ENCODE measurements at regions not wholly inside any gene's neighbourhood (a gene's known extent, or its start where the extent isn't known, plus 50 kb on each side); places are given as distances from the start of the nearest gene placed in this dataset.

- Histone ChIP-seq H2AFZ (ENCODE audit: low read depth, low read length) (no peak overlapping the region), H2BK15ac (ENCODE audit: low read depth, poor library complexity, severe bottlenecking) (no peak overlapping the region), H3K18ac (ENCODE audit: low read depth in 1 of 2, low read length in 2 of 2) (no peak overlapping the region), H2AK5ac (ENCODE audit: low read length, severe bottlenecking) (no peak overlapping the region), H4K91ac (ENCODE audit: low read length) (no peak overlapping the region), H3K27me3 (ENCODE audit: control insufficient read depth in 1 of 2, insufficient read depth in 1 of 2, low read length in 2 of 2) (no peaks in the 10 kb centered on the region), H3K23ac (ENCODE audit: low read length in 2 of 2) (no peak overlapping the region), H3K9me3 (ENCODE audit: control insufficient read depth, low read length) (peaks cover 4% of the 10 kb centered on the region), H3K36me3 (ENCODE audit: control insufficient read depth in 1 of 2, insufficient read depth in 2 of 2, low read depth in 1 of 2, low read length in 2 of 2) (no peaks in the 10 kb centered on the region), H3K27ac (ENCODE audit: low read length, poor library complexity, severe bottlenecking) (no peak overlapping the region), H2BK120ac (ENCODE audit: low read depth, low read length) (no peak overlapping the region), H3K9ac (ENCODE audit: low read length) (no peak overlapping the region), H3K14ac (ENCODE audit: low read length in 2 of 2) (no peak overlapping the region), H3K4me2 (ENCODE audit: low read length, poor library complexity, severe bottlenecking) (no peak overlapping the region), H2BK5ac (ENCODE audit: low read depth, low read length, poor library complexity, severe bottlenecking) (no peak overlapping the region), H2BK12ac (ENCODE audit: low read length in 2 of 2) (no peak overlapping the region), H3K4me1 (ENCODE audit: control insufficient read depth, insufficient read depth, low read depth, low read length) (no peaks in the 10 kb centered on the region), H4K8ac (ENCODE audit: low read length) (no peak overlapping the region), H3K79me1 (replicated peaks; ENCODE audit: low read length, poor library complexity, severe bottlenecking) (no peaks in the 10 kb centered on the region), H3K4ac (ENCODE audit: low read depth in 1 of 2, low read length in 2 of 2) (no peak overlapping the region), H3K4me3 (ENCODE audit: insufficient read depth in 1 of 2, low read depth in 1 of 2, low read length in 2 of 2) (no peak overlapping the region)
- DNase-seq, result no peak
- 29% methylated on average over 1 of the region's 2 CpGs for WGBS
These were observed 838.2 kb upstream of the RGS18 start for GRCh38 chr1:191320062-191320461.

- Histone ChIP-seq H2BK5ac (ENCODE audit: low read depth, low read length, poor library complexity, severe bottlenecking) (no peak overlapping the region), H2BK15ac (ENCODE audit: low read depth, poor library complexity, severe bottlenecking) (no peak overlapping the region), H2BK120ac (ENCODE audit: low read depth, low read length) (no peak overlapping the region), H3K9me3 (ENCODE audit: control insufficient read depth, low read length) (peaks cover 5% of the 10 kb centered on the region), H3K9ac (ENCODE audit: low read length) (no peak overlapping the region), H3K4me1 (ENCODE audit: control insufficient read depth, insufficient read depth, low read depth, low read length) (no peaks in the 10 kb centered on the region), H3K27me3 (ENCODE audit: control insufficient read depth in 1 of 2, insufficient read depth in 1 of 2, low read length in 2 of 2) (no peaks in the 10 kb centered on the region), H3K23ac (ENCODE audit: low read length in 2 of 2) (no peak overlapping the region), H3K4me2 (ENCODE audit: low read length, poor library complexity, severe bottlenecking) (no peak overlapping the region), H3K4me3 (ENCODE audit: insufficient read depth in 1 of 2, low read depth in 1 of 2, low read length in 2 of 2) (no peak overlapping the region), H4K8ac (ENCODE audit: low read length) (no peak overlapping the region), H3K18ac (ENCODE audit: low read depth in 1 of 2, low read length in 2 of 2) (no peak overlapping the region), H3K14ac (ENCODE audit: low read length in 2 of 2) (no peak overlapping the region), H2AK5ac (ENCODE audit: low read length, severe bottlenecking) (no peak overlapping the region), H3K36me3 (ENCODE audit: control insufficient read depth in 1 of 2, insufficient read depth in 2 of 2, low read depth in 1 of 2, low read length in 2 of 2) (no peaks in the 10 kb centered on the region), H3K79me1 (replicated peaks; ENCODE audit: low read length, poor library complexity, severe bottlenecking) (no peaks in the 10 kb centered on the region), H2AFZ (ENCODE audit: low read depth, low read length) (no peak overlapping the region), H3K27ac (ENCODE audit: low read length, poor library complexity, severe bottlenecking) (no peak overlapping the region), H4K91ac (ENCODE audit: low read length) (no peak overlapping the region), H2BK12ac (ENCODE audit: low read length in 2 of 2) (no peak overlapping the region), H3K4ac (ENCODE audit: low read depth in 1 of 2, low read length in 2 of 2) (no peak overlapping the region)
- 83% methylated on average over 2 of the region's 4 CpGs for WGBS
- no peak for DNase-seq
These were observed 830.4 kb upstream of the RGS18 start for GRCh38 chr1:191327868-191328267.

- Histone ChIP-seq H2BK5ac (ENCODE audit: low read depth, low read length, poor library complexity, severe bottlenecking) (no peak overlapping the region), H2AFZ (ENCODE audit: low read depth, low read length) (peak overlapping the region; percentile 39), H3K27me3 (ENCODE audit: control insufficient read depth in 1 of 2, insufficient read depth in 1 of 2, low read length in 2 of 2) (no peaks in the 10 kb centered on the region), H3K27ac (ENCODE audit: low read length, poor library complexity, severe bottlenecking) (peak overlapping the region; percentile 41), H3K4me3 (ENCODE audit: insufficient read depth in 1 of 2, low read depth in 1 of 2, low read length in 2 of 2) (no peak overlapping the region), H3K79me1 (replicated peaks; ENCODE audit: low read length, poor library complexity, severe bottlenecking) (no peaks in the 10 kb centered on the region), H4K91ac (ENCODE audit: low read length) (no peak overlapping the region), H3K36me3 (ENCODE audit: control insufficient read depth in 1 of 2, insufficient read depth in 2 of 2, low read depth in 1 of 2, low read length in 2 of 2) (no peaks in the 10 kb centered on the region), H2BK12ac (ENCODE audit: low read length in 2 of 2) (no peak overlapping the region), H2AK5ac (ENCODE audit: low read length, severe bottlenecking) (no peak overlapping the region), H3K4me2 (ENCODE audit: low read length, poor library complexity, severe bottlenecking) (no peak overlapping the region), H3K14ac (ENCODE audit: low read length in 2 of 2) (no peak overlapping the region), H2BK15ac (ENCODE audit: low read depth, poor library complexity, severe bottlenecking) (no peak overlapping the region), H3K9ac (ENCODE audit: low read length) (no peak overlapping the region), H3K9me3 (ENCODE audit: control insufficient read depth, low read length) (peaks cover 6% of the 10 kb centered on the region), H4K8ac (ENCODE audit: low read length) (no peak overlapping the region), H3K4me1 (ENCODE audit: control insufficient read depth, insufficient read depth, low read depth, low read length) (no peaks in the 10 kb centered on the region), H3K18ac (ENCODE audit: low read depth in 1 of 2, low read length in 2 of 2) (no peak overlapping the region), H2BK120ac (ENCODE audit: low read depth, low read length) (no peak overlapping the region), H3K23ac (ENCODE audit: low read length in 2 of 2) (no peak overlapping the region), H3K4ac (ENCODE audit: low read depth in 1 of 2, low read length in 2 of 2) (no peak overlapping the region)
- WGBS, result no CpG with 5 or more reads among the region's 1 CpG
- peak; percentile 47 for DNase-seq
These were observed 814.4 kb upstream of the RGS18 start for GRCh38 chr1:191343816-191344215.

- H3K14ac ChIP-seq (ENCODE audit: low read length in 2 of 2), result no peak overlapping the region
- no peak overlapping the region for H2BK120ac ChIP-seq (ENCODE audit: low read depth, low read length)
- no peak overlapping the region for H3K4ac ChIP-seq (ENCODE audit: low read depth in 1 of 2, low read length in 2 of 2)
- no peaks in the 10 kb centered on the region for H3K79me1 ChIP-seq (replicated peaks; ENCODE audit: low read length, poor library complexity, severe bottlenecking)
- no peak overlapping the region for H3K4me3 ChIP-seq (ENCODE audit: insufficient read depth in 1 of 2, low read depth in 1 of 2, low read length in 2 of 2)
- no peak overlapping the region for H2BK5ac ChIP-seq (ENCODE audit: low read depth, low read length, poor library complexity, severe bottlenecking)
- H3K27ac ChIP-seq (ENCODE audit: low read length, poor library complexity, severe bottlenecking), result no peak overlapping the region
- H4K8ac ChIP-seq (ENCODE audit: low read length), result no peak overlapping the region
- H3K9me3 ChIP-seq (ENCODE audit: control insufficient read depth, low read length), result peaks cover 13% of the 10 kb centered on the region
- no peaks in the 10 kb centered on the region for H3K36me3 ChIP-seq (ENCODE audit: control insufficient read depth in 1 of 2, insufficient read depth in 2 of 2, low read depth in 1 of 2, low read length in 2 of 2)
- no peaks in the 10 kb centered on the region for H3K27me3 ChIP-seq (ENCODE audit: control insufficient read depth in 1 of 2, insufficient read depth in 1 of 2, low read length in 2 of 2)
- no peak overlapping the region for H2AK5ac ChIP-seq (ENCODE audit: low read length, severe bottlenecking)
- no peak overlapping the region for H3K23ac ChIP-seq (ENCODE audit: low read length in 2 of 2)
- no peak overlapping the region for H2AFZ ChIP-seq (ENCODE audit: low read depth, low read length)
- H3K18ac ChIP-seq (ENCODE audit: low read depth in 1 of 2, low read length in 2 of 2), result no peak overlapping the region
- H4K91ac ChIP-seq (ENCODE audit: low read length), result no peak overlapping the region
- no peaks in the 10 kb centered on the region for H3K4me1 ChIP-seq (ENCODE audit: control insufficient read depth, insufficient read depth, low read depth, low read length)
- no peak for DNase-seq
- H3K9ac ChIP-seq (ENCODE audit: low read length), result no peak overlapping the region
- H2BK12ac ChIP-seq (ENCODE audit: low read length in 2 of 2), result no peak overlapping the region
- H3K4me2 ChIP-seq (ENCODE audit: low read length, poor library complexity, severe bottlenecking), result no peak overlapping the region
- no CpG with 5 or more reads among the region's 3 CpGs for WGBS
- no peak overlapping the region for H2BK15ac ChIP-seq (ENCODE audit: low read depth, poor library complexity, severe bottlenecking)
These were observed 811.9 kb upstream of the RGS18 start for GRCh38 chr1:191346381-191346780.

Data from mesenchymal stem cell (in vitro differentiated cells and primary cell).